HCT116 (cell line): ENCODE measurements at regions not wholly inside any gene's neighbourhood (a gene's known extent, or its start where the extent isn't known, plus 50 kb on each side); places are given as distances from the start of the nearest gene placed in this dataset.
A peak's percentile ranks its signal among the peaks of the same experiment; 100 is the strongest.

Source experiments
- ATAC-seq: fragments of 200-7000 bp; cut with Tn5 transposase; 2 replicates; pipeline ENCODE4 v1.9.1; 2020; ENCODE audit warnings: mild to moderate bottlenecking, moderate library complexity
- BruUV-seq: library from RNA; stranded (reverse); fragments of 400-500 nt; replicated peaks from 2 replicates; lab custom pipeline; 2021; lab: Mats Ljungman, UMichigan
- CTCF ChIA-PET: fragments of 300-600 bp; sonication (Branson Sonifier 250); formaldehyde crosslinking; loops from one replicate; lab custom pipeline; 2021; ENCODE audit warnings: antibody characterized with exemption; lab: Charles Lee
- POLR2A ChIA-PET: fragments of 300-600, 350-600 bp; sonication (Branson Sonifier 250); formaldehyde crosslinking; loops from one replicate; lab custom pipeline; 2021; ENCODE audit warnings: antibody characterized with exemption; lab: Charles Lee
- RAD21 ChIA-PET, 2 experiments: fragments of 300-600 bp; sonication (Branson Sonifier 250); formaldehyde crosslinking; loops; one replicate each; lab custom pipeline; 2023; ENCODE audit warnings: low total read pairs in 2 of 2; ENCODE audit not compliant: uncharacterized antibody in 2 of 2, unreplicated experiment in 2 of 2, low non-redundant PET in 1 of 2; lab: Charles Lee
- DNase-seq: peaks from one replicate; pipeline ENCODE4 v3.0.0-alpha.2; 2010; ENCODE audit warnings: low read depth, low spot score
- H2AFZ ChIP-seq: fragments of 200-600 bp; shearing (Covaris generic), sonication (generic); 2 replicates; pipeline ENCODE4 v1.6.1; 2017; ENCODE audit warnings: low read depth, mixed run types, mixed read lengths, antibody characterized with exemption, low read length; ENCODE audit not compliant: poor library complexity, severe bottlenecking
- H3K27ac ChIP-seq: 2 replicates; pipeline ENCODE4 v1.5.1; 2012; ENCODE audit warnings: low read depth, low read length
- H3K27me3 ChIP-seq: fragments of 200-600 bp; sonication (generic); 2 replicates; pipeline ENCODE4 v1.6.1; 2016; ENCODE audit warnings: mixed run types, low read length, mixed read lengths; ENCODE audit not compliant: insufficient read depth
- H3K36me3 ChIP-seq, 2 experiments: fragments of 200-500 bp in 1 of 2; fragments of 200-600 bp in 1 of 2; sonication (Bioruptor generic) in 1 of 2; sonication (generic) in 1 of 2; 2 replicates each; pipeline versions ENCODE4 v1.5.1 to v1.6.1; 2014 to 2016; ENCODE audit warnings: low read length in 2 of 2, inconsistent platforms in 1 of 2, mixed read lengths in 1 of 2, mixed run types in 1 of 2; ENCODE audit not compliant: insufficient read depth in 2 of 2, control insufficient read depth in 1 of 2
- H3K4me1 ChIP-seq, 2 experiments: fragments of 200-600 bp in 1 of 2; sonication (generic) in 1 of 2; 2 replicates each; pipeline versions ENCODE4 v1.5.1 to v1.6.1; 2012 to 2017; ENCODE audit warnings: low read length in 2 of 2, inconsistent platforms in 1 of 2, mild to moderate bottlenecking in 1 of 2, mixed read lengths in 1 of 2, mixed run types in 1 of 2, moderate library complexity in 1 of 2; ENCODE audit not compliant: insufficient read depth in 2 of 2, control insufficient read depth in 1 of 2
- H3K4me2 ChIP-seq: fragments of 200-600 bp; sonication (generic); 2 replicates; pipeline ENCODE4 v1.6.1; 2017; ENCODE audit warnings: mixed run types, low read length, mixed read lengths
- H3K4me3 ChIP-seq, 2 experiments: fragments of 200-600 bp in 1 of 2; sonication (generic) in 1 of 2; replicated peaks in 1 of 2; 2 replicates each; pipeline ENCODE4 v1.5.1; 2011 to 2016; ENCODE audit warnings: low read length in 2 of 2, control low read depth in 1 of 2, low read depth in 1 of 2, mild to moderate bottlenecking in 1 of 2, mixed read lengths in 1 of 2, mixed run types in 1 of 2
- H3K79me2 ChIP-seq: fragments of 200-600 bp; sonication (generic); 2 replicates; pipeline ENCODE4 v1.6.1; 2017; ENCODE audit warnings: mild to moderate bottlenecking, mixed run types, low read length, moderate library complexity, mixed read lengths; ENCODE audit not compliant: insufficient read depth
- H3K9ac ChIP-seq: fragments of 200-600 bp; sonication (generic); 2 replicates; pipeline ENCODE4 v1.6.1; 2016; ENCODE audit warnings: low read length, mixed read lengths
- H3K9me2 ChIP-seq: fragments of 200-600 bp; sonication (generic), shearing (Covaris generic); 2 replicates; pipeline ENCODE4 v1.6.1; 2017; ENCODE audit warnings: mixed run types, mild to moderate bottlenecking, moderate library complexity; ENCODE audit not compliant: insufficient read depth
- H3K9me3 ChIP-seq, 2 experiments: fragments of 200-500 bp in 1 of 2; fragments of 200-600 bp in 1 of 2; sonication (Bioruptor generic) in 1 of 2; sonication (generic) in 1 of 2; 2 replicates each; pipeline ENCODE4 v1.6.1; 2014 to 2017; ENCODE audit warnings: low read length in 2 of 2, mixed read lengths in 2 of 2, inconsistent platforms in 1 of 2, low read depth in 1 of 2, mild to moderate bottlenecking in 1 of 2, mixed run types in 1 of 2, moderate library complexity in 1 of 2; ENCODE audit not compliant: control insufficient read depth in 1 of 2, insufficient read depth in 1 of 2
- H4K20me1 ChIP-seq: fragments of 200-600 bp; sonication (generic), shearing (Covaris generic); 2 replicates; pipeline ENCODE4 v1.6.1; 2017; ENCODE audit warnings: mixed run types, mild to moderate bottlenecking, moderate library complexity; ENCODE audit not compliant: insufficient read depth
- CBX3 ChIP-seq: IDR thresholded peaks from 2 replicates; pipeline ENCODE4 v1.6.1; 2012; ENCODE audit warnings: low read depth
- JUND ChIP-seq: IDR thresholded peaks from 2 replicates; pipeline ENCODE4 v1.6.1; 2012
- POLR2A ChIP-seq: IDR thresholded peaks from 2 replicates; pipeline ENCODE4 v1.7.0; 2011; ENCODE audit warnings: borderline replicate concordance; ENCODE audit not compliant: insufficient read depth, insufficient read length; ENCODE audit errors: extremely low read depth
- TCF7L2 ChIP-seq: IDR thresholded peaks from 2 replicates; pipeline ENCODE4 v1.7.0; 2011; ENCODE audit warnings: borderline replicate concordance, inconsistent platforms; ENCODE audit not compliant: insufficient read depth, insufficient read length; ENCODE audit errors: extremely low read depth
- intact Hi-C: fragments of 100-400 bp; cut with micrococcal nuclease; formaldehyde crosslinking; loops from 2 replicates; pipeline ENCODE4 v1.10.0; 2022
- TF ChIP-seq, protein P1 (sequence below): IDR thresholded peaks from 2 replicates; pipeline ENCODE4 v1.6.1; 2012
- TF ChIP-seq, protein P2 (sequence below): IDR thresholded peaks from 2 replicates; pipeline ENCODE4 v1.6.1; 2011; ENCODE audit warnings: mild to moderate bottlenecking, low read length, moderate library complexity; ENCODE audit not compliant: insufficient replicate concordance; ENCODE audit errors: extremely low read depth
- TF ChIP-seq, protein P3 (sequence below), 3 experiments: fragments of 200-600 bp in 1 of 3; sonication (generic) in 1 of 3; IDR thresholded peaks in 2 of 3; conservative IDR thresholded peaks in 1 of 3; 2 replicates each; pipeline ENCODE4 v1.5.1; 2012 to 2017; ENCODE audit warnings: low read depth in 2 of 3, low read length in 2 of 3, antibody characterized with exemption in 1 of 3, borderline replicate concordance in 1 of 3, control low read depth in 1 of 3, mild to moderate bottlenecking in 1 of 3, mixed read lengths in 1 of 3, mixed run types in 1 of 3, moderate library complexity in 1 of 3; ENCODE audit not compliant: insufficient read depth in 1 of 3

DNA sequence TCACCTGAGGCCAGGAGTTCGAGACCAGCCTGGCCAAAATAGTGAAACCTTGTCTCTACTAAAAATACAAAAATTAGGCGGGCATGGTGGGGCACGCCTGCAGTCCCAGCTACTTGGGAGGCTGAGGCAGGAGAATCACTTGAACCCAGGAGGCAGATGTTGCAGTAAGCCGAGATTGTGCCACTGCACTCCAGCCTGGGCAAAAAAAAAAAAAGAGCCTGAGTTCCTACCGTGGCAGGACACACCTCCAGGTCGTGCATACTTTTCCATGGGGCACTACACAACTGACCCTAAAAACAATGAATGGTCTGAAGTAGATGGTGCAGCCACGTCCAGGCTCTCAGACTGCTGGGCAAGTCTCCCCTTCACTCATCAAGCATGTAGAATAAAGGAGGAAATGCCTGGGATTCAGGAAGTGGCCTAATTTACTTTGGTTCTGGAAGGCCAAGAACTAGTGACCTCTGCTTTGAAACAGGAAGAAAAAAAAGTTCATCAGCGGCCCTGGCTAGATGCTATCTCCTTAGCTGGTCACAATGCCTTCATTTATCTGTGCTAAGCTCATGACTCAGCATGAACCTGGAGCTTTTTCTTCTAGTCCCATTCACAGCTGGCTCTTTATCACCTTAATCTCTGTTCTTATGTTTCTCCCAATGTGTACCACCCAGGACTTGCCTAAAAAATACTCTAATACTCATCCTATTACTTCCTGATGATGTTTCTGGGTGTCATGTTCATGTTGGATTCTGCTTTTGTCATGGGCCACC is 55.8 kb upstream of the OR6J1 start:
- peak; percentile 50 for ATAC-seq

DNA sequence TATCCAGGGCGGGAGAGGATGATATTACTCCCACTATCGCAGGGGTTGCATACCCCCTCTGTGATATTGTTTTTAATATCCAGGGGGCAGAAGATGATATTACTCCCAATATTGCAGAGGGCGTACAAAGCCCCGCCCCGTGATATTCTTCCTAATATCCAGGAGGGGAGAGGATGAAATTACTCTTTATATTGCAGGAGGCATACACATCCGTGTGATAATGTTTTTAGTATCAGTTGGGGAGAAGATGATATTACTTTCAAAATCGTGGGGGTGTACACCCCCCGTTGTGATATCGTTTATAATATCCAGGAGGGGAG is 52.9 kb upstream of the OXA1L start:
- TF ChIP-seq, protein P1, sequence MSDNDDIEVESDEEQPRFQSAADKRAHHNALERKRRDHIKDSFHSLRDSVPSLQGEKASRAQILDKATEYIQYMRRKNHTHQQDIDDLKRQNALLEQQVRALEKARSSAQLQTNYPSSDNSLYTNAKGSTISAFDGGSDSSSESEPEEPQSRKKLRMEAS = no peak
- no peak for TF ChIP-seq TCF7L2
- TF ChIP-seq POLR2A = no peak
- TF ChIP-seq, protein P2, sequence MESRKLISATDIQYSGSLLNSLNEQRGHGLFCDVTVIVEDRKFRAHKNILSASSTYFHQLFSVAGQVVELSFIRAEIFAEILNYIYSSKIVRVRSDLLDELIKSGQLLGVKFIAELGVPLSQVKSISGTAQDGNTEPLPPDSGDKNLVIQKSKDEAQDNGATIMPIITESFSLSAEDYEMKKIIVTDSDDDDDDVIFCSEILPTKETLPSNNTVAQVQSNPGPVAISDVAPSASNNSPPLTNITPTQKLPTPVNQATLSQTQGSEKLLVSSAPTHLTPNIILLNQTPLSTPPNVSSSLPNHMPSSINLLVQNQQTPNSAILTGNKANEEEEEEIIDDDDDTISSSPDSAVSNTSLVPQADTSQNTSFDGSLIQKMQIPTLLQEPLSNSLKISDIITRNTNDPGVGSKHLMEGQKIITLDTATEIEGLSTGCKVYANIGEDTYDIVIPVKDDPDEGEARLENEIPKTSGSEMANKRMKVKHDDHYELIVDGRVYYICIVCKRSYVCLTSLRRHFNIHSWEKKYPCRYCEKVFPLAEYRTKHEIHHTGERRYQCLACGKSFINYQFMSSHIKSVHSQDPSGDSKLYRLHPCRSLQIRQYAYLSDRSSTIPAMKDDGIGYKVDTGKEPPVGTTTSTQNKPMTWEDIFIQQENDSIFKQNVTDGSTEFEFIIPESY = no peak
- no peak for TF ChIP-seq CBX3
- TF ChIP-seq JUND = no peak
- CTCF ChIA-PET = no interaction called here
- POLR2A ChIA-PET = interaction anchor here (0.7 kb wide), 2 partner anchors 120 to 368 kb away, joined by 3 to 4 read pairs; no protein-coding TSS in a partner anchor
- Histone ChIP-seq H2AFZ (peak overlapping the region; percentile 97), H3K9me3 (no peaks in the 10 kb centered on the region), H3K9ac (peak overlapping the region; percentile 54), H3K4me2 (peak overlapping the region; percentile 94), H3K27me3 (no peaks in the 10 kb centered on the region), H3K79me2 (no peaks in the 10 kb centered on the region), H4K20me1 (no peaks in the 10 kb centered on the region), H3K36me3 (no peaks in the 10 kb centered on the region), H3K4me1 (peaks cover 0 to 16% of the 10 kb centered on the region in 2 experiments; a peak in 2 of 4 replicates), H3K9me2 (no peaks in the 10 kb centered on the region), H3K4me3 (peak overlapping the region; percentile 27 to 56), H3K27ac (0 out of 2 replicates have a peak overlapping the region, but pooled peaks have one; percentile 2)
- ATAC-seq (peak; percentile 69), DNase-seq (no peak)
- TSS peak; percentile 64 for BruUV-seq
- intact Hi-C loops = no loop called here
- RAD21 ChIA-PET = interaction anchor here in 1 of 2 experiments (0.6 kb wide), 1 partner anchor 55 kb away, joined by 4 read pairs; no protein-coding TSS in a partner anchor

More for the DNA sequence above, 55.8 kb upstream of the OR6J1 start:
- Histone ChIP-seq H3K36me3 (no peaks in the 10 kb centered on the region), H3K79me2 (no peaks in the 10 kb centered on the region), H3K27ac (no peak overlapping the region), H3K9me3 (no peaks in the 10 kb centered on the region), H3K27me3 (no peaks in the 10 kb centered on the region), H3K9me2 (no peaks in the 10 kb centered on the region), H3K4me2 (peak overlapping the region; percentile 47), H3K9ac (no peak overlapping the region), H3K4me3 (no peak overlapping the region), H2AFZ (peak overlapping the region; percentile 81), H4K20me1 (no peaks in the 10 kb centered on the region), H3K4me1 (peaks cover 2 to 15% of the 10 kb centered on the region in 2 experiments; a peak in 3 of 4 replicates)
- RAD21 ChIA-PET = no interaction called here
- TF ChIP-seq, protein P3, sequence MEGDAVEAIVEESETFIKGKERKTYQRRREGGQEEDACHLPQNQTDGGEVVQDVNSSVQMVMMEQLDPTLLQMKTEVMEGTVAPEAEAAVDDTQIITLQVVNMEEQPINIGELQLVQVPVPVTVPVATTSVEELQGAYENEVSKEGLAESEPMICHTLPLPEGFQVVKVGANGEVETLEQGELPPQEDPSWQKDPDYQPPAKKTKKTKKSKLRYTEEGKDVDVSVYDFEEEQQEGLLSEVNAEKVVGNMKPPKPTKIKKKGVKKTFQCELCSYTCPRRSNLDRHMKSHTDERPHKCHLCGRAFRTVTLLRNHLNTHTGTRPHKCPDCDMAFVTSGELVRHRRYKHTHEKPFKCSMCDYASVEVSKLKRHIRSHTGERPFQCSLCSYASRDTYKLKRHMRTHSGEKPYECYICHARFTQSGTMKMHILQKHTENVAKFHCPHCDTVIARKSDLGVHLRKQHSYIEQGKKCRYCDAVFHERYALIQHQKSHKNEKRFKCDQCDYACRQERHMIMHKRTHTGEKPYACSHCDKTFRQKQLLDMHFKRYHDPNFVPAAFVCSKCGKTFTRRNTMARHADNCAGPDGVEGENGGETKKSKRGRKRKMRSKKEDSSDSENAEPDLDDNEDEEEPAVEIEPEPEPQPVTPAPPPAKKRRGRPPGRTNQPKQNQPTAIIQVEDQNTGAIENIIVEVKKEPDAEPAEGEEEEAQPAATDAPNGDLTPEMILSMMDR (IDR thresholded peaks at IDR 0.05 in 2 of 3, conservative IDR thresholded peaks at IDR 0.05 in 1 of 3; ENCODE audit: borderline replicate concordance in 1 of 3, insufficient read depth in 1 of 3, low read depth in 2 of 3, low read length in 2 of 3) = no peak
- CTCF ChIA-PET = no interaction called here
- BruUV-seq = no TSS peak
- intact Hi-C loops = no loop called here
- POLR2A ChIA-PET = interaction anchor here (0.8 kb wide), 1 partner anchor 11 kb away, joined by 3 read pairs; no protein-coding TSS in a partner anchor
- DNase-seq = no peak
